ENCODE measurements at regions not wholly inside any gene's neighbourhood (a gene's known extent, or its start where the extent isn't known, plus 50 kb on each side); places are given as distances from the start of the nearest gene placed in this dataset.
"Not testable (repeated sequence)": the region's sequence is repeated elsewhere in the genome, so short reads cannot be mapped to it uniquely, and the experiment has no call there.

DNA sequence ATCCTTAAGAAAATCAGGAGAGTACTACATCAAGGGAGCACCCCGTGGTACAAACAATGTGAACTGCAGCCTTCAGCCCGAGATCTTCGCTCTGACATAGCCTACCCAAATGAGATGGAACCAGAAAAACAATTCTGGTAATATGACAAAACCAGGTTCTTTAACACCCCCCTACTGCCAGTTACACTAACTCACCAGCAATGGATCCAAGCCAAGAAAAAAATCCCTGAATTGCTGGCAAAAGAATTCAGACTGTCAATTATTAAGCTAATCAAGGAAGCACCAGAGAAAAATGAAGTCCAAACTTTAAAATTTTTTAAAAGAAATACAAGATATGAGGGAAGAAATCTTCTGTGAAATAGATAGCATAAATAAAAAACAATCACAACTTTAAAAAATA is 101.7 kb upstream of the KLF8 start (continued):
- TF ChIP-seq CBFB (IDR thresholded peaks at IDR 0.05; ENCODE audit: low read depth) = no peak

GRCh38 chrX:56164135-56164534 is 68.0 kb upstream of the KLF8 start:
- H2AFZ ChIP-seq (ENCODE audit: control insufficient read depth, low read depth, low read length); H4K20me1 ChIP-seq (ENCODE audit: control insufficient read depth, insufficient read depth); RAD21 ChIA-PET (ENCODE audit: unreplicated experiment); H3K9ac ChIP-seq (ENCODE audit: control insufficient read depth, insufficient read depth, low read length); H3K4me3 ChIP-seq; intact Hi-C loops (cut with micrococcal nuclease; ENCODE audit: unreplicated experiment); SMC1A ChIA-PET (ENCODE audit: uncharacterized antibody, unreplicated experiment); H3K36me3 ChIP-seq (ENCODE audit: control insufficient read depth in 2 of 2, insufficient read depth in 2 of 2, low read length in 1 of 2); in situ Hi-C loops (cut with MboI); H3K79me2 ChIP-seq (ENCODE audit: control insufficient read depth, insufficient read depth, low read length); BruUV-seq (replicated peaks); POLR2A ChIA-PET; H3K27ac ChIP-seq (ENCODE audit: control insufficient read depth, insufficient read depth); H3K4me1 ChIP-seq (ENCODE audit: control insufficient read depth, insufficient read depth, low read length); DNase-seq (ENCODE audit: low read depth, low spot score); H3K9me3 ChIP-seq (replicated peaks; ENCODE audit: control insufficient read depth, insufficient read depth, low read length); H3K4me2 ChIP-seq (ENCODE audit: control insufficient read depth, insufficient read depth); H3K27me3 ChIP-seq (replicated peaks in 1 of 2; ENCODE audit: control insufficient read depth in 2 of 2, insufficient read depth in 2 of 2, low read length in 1 of 2); CTCF ChIA-PET; ATAC-seq: not testable (repeated sequence)
- WGBS (ENCODE audit: insufficient coverage, insufficient replicate concordance, low lambda C conversion rate, missing lambda C conversion rate) = no CpG with 5 or more reads among the region's 1 CpG
- FAIRE-seq = peak; percentile 41

Data from GM12878 (cell line).